HL-60 (cell line): ENCODE measurements at regions not wholly inside any gene's neighbourhood (a gene's known extent, or its start where the extent isn't known, plus 50 kb on each side); places are given as distances from the start of the nearest gene placed in this dataset.

Source experiments
- GABPA ChIP-seq: IDR thresholded peaks from 2 replicates; pipeline ENCODE4 v1.6.1; 2012; ENCODE audit warnings: low read depth
- POLR2AphosphoS5 ChIP-seq: IDR thresholded peaks from 2 replicates; pipeline ENCODE4 v1.6.1; 2012; ENCODE audit warnings: low read depth
- TF ChIP-seq, protein P1 (sequence below): IDR thresholded peaks from one replicate; pipeline ENCODE4 v1.5.1; 2011; ENCODE audit warnings: low read length, control low read depth, inconsistent platforms; ENCODE audit not compliant: insufficient read depth
- TF ChIP-seq, protein P2 (sequence below): IDR thresholded peaks from 2 replicates; pipeline ENCODE4 v1.6.1; 2012; ENCODE audit warnings: low read depth; ENCODE audit not compliant: insufficient replicate concordance

DNA sequence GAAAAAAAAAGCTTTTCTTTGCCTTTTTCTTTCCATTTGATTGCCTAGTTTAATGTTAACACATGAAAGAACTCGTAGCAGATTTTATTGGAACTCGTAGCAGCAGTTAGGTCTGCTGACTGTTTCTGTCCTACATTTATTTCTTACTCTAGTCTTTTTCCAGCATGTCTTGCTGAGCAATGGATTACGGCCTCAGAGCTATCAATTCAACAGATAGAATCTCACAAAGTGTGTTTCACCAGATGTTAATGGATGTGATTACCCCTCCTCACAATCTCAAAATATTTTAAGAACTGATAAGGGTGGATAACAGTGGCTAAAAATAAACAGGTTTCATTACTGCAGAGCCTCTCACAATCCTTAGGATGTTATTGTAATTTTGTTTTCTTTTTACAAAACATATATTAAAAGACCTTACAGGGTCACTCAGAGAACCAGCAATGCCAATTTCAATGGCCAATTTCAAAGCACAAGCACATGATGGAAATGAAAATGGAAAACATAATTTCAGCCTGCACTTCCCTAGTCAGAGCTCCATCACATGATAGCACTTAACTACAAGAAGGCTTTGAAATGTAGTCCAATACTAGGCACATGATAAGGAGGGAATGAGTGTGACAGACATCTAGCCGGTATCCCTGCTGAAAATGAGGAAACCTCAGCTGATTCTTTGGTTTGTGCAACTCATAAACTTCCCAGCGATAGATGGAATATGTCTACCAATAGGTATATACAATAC is 838.1 kb upstream of the SEMA6D start:
- TF ChIP-seq, protein P1, sequence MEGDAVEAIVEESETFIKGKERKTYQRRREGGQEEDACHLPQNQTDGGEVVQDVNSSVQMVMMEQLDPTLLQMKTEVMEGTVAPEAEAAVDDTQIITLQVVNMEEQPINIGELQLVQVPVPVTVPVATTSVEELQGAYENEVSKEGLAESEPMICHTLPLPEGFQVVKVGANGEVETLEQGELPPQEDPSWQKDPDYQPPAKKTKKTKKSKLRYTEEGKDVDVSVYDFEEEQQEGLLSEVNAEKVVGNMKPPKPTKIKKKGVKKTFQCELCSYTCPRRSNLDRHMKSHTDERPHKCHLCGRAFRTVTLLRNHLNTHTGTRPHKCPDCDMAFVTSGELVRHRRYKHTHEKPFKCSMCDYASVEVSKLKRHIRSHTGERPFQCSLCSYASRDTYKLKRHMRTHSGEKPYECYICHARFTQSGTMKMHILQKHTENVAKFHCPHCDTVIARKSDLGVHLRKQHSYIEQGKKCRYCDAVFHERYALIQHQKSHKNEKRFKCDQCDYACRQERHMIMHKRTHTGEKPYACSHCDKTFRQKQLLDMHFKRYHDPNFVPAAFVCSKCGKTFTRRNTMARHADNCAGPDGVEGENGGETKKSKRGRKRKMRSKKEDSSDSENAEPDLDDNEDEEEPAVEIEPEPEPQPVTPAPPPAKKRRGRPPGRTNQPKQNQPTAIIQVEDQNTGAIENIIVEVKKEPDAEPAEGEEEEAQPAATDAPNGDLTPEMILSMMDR = no peak
- TF ChIP-seq GABPA = no peak
- TF ChIP-seq POLR2AphosphoS5 = no peak
- TF ChIP-seq, protein P2, sequence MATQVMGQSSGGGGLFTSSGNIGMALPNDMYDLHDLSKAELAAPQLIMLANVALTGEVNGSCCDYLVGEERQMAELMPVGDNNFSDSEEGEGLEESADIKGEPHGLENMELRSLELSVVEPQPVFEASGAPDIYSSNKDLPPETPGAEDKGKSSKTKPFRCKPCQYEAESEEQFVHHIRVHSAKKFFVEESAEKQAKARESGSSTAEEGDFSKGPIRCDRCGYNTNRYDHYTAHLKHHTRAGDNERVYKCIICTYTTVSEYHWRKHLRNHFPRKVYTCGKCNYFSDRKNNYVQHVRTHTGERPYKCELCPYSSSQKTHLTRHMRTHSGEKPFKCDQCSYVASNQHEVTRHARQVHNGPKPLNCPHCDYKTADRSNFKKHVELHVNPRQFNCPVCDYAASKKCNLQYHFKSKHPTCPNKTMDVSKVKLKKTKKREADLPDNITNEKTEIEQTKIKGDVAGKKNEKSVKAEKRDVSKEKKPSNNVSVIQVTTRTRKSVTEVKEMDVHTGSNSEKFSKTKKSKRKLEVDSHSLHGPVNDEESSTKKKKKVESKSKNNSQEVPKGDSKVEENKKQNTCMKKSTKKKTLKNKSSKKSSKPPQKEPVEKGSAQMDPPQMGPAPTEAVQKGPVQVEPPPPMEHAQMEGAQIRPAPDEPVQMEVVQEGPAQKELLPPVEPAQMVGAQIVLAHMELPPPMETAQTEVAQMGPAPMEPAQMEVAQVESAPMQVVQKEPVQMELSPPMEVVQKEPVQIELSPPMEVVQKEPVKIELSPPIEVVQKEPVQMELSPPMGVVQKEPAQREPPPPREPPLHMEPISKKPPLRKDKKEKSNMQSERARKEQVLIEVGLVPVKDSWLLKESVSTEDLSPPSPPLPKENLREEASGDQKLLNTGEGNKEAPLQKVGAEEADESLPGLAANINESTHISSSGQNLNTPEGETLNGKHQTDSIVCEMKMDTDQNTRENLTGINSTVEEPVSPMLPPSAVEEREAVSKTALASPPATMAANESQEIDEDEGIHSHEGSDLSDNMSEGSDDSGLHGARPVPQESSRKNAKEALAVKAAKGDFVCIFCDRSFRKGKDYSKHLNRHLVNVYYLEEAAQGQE = no peak
